ENCODE measurements at regions not wholly inside any gene's neighbourhood (a gene's known extent, or its start where the extent isn't known, plus 50 kb on each side); places are given as distances from the start of the nearest gene placed in this dataset.
"Not testable (repeated sequence)": the region's sequence is repeated elsewhere in the genome, so short reads cannot be mapped to it uniquely, and the experiment has no call there.

DNA sequence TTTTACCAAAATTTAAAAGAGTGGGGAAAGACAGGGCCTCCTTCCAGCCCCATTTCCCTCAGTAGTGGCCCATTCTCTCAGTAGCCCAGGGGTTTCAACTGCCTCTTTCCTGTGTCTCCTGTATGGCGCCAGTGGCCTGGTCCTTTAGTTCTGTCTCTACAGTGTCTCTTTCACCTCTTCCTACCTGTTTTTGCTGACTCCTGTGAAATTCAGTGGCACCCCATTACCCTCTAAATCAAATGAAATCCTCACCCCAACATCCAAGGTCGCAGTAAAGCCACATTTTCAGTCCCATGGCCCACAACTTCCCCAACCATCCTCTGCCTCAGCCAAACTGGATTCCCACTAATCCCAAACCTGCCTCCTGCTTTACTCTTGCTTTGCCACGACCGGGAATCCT, 200.7 kb downstream of the IPMK start:
- DNase-seq (ENCODE audit: low read depth): no peak

DNA sequence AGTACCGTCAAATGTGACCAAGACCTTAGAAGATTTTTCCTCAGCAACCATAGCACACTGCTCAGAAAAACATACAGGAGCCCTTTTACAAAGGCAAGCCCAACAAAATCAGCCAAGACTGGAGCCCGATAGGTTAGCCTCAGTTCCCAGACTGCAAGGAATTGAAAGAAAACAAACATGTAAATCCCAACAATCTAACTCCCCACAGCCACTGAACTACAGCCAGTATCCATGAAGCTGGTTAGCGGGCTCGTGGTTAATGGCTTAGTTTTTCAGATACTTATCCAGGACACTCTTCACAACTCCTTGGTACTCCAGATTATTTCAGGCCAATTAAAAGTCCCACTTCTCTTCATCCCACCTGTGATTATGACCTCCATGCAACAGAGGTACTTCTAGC, 201.6 kb downstream of the IPMK start:
- no peak for DNase-seq (ENCODE audit: low read depth)

DNA sequence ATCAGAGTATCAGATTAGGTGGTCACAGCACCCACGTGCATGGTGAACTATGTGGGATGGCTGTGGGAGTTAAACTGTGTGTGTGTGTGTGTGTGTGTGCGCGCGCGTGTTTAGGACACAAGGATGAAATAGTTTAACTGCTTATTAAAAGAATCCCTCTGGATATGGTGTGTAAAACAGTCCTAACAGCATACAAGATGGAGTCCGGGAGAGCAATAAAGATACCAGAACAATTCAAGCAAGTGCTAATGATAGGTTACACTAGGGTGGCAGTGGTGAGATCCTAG, 202.2 kb downstream of the IPMK start:
- no peak for DNase-seq (ENCODE audit: low read depth)

DNA sequence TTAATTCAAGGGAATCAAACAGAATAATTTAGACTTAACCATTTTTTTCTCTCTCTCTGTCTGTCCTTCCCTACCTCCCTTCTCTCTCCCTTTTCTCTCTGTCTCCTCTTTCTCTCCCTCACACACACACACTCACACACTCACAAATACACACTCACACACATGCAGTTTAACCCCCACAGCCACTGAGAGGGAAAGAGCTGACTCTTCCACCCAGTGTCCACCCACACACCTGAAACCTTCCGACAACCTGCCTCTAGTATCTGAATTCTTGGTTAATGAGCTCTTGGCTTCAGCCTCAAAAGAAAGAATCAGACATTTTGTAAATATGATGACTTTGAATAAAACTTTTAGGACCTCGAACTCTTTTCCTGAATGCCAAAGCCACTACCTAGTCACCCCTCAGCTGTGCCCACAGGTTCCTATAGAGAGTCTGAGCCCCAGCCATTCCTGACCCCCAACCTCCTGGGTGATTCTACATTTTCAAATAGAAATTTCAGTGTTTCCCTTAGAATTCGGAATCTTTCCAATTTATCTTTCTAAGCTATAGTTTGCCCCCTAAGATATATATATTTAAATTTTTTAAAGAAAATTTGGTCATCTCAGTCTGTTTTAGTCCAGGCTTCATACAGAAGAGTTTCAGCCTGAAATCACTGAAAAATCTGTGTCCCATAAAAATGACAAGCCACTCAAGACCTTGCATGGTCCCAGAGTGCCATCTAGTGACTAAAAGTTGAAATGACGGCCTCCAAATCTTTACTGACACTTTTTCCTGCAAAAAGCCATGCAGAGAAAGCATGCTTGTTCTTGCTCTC, 202.8 kb downstream of the IPMK start:
- DNase-seq (ENCODE audit: low read depth): no peak

DNA sequence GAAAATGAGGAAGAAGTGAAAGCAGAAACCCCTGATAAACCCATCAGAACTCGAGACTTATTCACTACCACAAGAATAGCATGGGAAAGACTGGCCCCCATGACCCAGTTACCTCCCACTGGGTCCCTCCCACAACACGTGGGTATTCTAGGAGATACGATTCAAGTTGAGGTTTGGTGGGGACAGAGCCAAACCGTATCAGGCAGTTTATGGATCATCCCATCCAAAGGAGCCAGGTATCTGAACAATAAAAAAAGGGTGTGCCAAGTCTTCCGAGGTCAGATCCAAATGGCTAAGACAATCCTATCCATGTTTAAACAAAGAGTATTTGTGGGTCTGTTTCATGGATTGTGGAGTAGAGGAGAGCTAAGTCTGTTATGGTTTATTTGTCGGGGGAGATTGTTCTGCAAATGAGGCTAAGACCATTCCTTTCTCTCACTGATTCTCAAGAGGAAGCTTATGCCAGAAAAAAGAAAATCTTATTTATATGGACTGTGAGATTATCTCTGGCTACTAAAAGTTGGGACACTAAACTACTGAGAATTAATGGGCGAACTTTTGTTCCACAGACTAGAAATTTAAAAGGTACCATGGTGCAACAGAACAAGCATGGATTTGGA, 203.7 kb downstream of the IPMK start:
- DNase-seq (ENCODE audit: low read depth): no peak

DNA sequence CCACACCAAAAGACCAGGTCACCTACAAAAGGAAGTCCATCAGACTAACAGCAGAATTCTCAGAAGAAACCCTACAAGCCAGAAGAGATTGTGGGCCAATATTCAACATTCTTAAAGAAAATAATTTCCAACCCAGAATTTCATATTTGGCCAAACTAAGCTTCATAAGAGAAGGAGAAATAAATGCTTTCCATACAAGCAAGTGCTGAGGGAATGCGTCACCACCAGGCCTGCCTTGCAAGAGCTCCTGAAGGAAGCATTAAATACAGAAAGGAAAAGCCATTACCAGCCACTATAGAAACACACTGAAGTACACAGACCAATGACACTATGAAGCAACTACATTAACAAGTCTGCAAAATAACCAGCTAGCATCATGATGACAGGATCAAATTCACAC, 209.0 kb downstream of the IPMK start:
- DNase-seq (ENCODE audit: low read depth): not testable (repeated sequence)

DNA sequence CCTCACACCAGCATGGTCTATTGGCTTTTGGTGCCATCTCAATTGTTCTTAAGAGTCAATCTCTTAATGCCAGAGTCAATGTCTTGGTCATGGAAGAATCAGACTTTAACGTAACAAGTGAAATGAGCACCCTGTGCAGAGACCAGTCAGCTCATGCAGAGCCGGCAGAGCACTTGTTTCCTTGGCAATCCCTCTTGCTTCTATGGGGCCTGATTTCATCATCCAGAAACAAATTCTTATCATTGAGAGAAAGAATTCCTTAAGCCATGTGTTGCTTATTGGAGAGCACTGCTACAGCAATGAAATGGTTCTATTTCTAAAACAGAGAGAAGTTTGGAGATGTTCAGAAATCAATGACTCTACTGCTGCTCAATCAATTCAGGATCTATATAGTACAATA, 212.8 kb downstream of the IPMK start:
- DNase-seq (ENCODE audit: low read depth): no peak

DNA sequence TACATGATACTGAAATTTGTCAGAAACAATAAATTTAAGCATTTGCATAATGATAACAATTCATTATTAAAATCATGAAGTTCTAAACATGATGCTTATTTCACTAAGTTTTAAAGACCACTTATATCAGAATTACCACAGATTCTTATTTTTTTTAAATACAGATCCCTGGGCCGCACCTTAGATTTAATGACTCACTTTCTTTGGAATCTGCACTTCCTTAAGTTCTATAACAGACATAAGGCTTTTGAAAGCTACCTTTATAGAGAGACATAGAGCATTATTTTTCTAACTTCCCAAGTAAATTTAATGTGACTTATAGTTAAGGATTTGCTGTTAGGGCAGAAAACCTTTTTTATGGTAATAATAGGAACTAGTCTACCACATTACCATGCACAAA, 214.9 kb downstream of the IPMK start:
- DNase-seq (ENCODE audit: low read depth): no peak

DNA sequence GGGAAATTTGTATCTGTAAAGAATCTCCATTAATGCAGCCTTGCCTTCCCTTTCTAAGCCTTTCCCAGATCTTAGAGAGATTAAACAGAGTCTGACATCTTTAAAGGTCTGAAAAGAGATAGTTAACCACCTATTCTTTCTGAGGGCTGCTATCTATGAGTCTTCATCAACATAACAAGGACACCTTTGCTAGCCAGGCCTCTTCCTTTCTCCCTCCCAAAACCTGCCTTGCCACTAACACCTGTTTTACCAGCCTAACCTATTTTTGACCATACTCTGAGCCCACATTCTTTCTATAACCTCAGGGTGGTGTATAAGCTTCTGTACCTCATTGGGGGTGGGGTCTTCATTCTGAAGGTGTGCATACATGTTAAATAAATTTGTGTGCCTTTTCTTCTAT, 217.1 kb downstream of the IPMK start:
- DNase-seq (ENCODE audit: low read depth): no peak

DNA sequence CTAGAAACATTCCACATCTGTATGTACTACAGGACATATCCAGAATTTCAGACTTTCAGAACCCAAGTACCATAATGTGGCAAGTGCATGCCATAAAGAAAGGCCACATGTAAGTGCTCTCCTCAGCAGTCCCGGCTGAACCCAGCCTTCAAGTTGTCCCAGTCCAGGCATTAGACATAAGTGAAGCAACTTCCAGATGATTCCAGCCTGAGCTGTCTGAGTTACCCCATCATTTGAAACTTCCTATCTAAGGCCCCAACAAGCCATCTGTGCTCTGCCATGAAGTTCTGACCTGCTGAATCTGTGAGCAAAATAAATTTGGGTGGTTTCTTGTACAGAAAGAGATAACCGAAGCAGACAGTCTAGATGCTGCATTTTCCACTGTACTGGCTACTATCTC, 218.8 kb downstream of the IPMK start:
- no peak for DNase-seq (ENCODE audit: low read depth)

DNA sequence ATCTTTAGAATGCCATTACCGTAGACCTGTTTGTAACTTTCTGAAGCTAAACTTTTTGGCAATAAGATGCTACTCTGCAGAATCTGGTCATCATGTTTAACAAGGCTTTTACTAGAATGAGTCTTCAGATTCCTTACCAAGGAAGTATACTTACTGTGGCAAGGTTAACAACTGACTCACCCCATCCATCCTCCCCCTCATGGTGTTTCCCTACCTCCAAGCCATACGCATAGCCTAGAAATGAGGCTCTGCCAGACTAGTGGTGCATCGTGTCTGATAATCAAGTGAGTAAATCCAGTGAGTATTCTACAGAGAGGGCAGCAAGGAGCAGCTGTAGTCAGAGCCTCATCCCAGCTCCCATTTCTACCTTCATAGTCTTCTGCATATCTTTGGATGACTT, 223.6 kb downstream of the IPMK start:
- no peak for DNase-seq (ENCODE audit: low read depth)

DNA sequence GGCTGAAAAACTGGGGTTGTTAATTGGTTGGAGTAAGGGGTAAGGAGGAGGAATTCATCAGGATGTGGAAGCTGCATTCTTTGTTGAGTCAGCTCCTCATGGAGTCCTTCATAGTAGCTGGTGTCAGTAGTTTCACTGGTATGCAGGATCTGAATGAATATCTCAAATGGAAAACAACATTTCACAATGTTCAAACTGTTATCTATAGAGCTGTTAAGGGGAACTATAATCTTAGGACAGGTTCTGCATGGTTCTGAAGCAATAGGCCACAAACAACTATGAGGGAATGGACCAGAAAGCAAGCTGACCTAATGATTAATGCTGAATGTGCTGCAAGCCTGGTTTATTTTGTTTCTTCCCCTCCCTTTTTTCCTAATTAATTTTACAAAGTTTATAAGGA, 225.8 kb downstream of the IPMK start:
- DNase-seq (ENCODE audit: low read depth): no peak

DNA sequence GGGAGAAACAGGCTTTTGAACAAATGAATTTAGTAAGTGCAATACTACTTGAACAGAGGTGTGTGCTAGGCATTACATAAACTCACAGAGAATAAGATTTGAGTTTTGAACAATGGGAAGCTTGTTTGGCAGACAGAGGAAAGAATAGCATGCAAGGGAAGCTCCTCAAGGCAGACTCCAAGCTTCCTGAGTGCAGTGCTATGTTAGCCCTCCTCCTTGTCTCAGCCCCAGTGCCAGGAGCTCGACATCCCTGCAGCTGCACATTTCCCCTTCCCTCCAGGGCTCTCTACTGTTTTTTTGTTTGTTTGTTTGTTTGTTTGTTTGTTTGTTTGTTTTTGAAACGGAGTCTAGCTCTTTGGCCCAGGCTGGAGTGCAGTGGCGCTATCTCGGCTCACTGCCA, 237.5 kb downstream of the IPMK start:
- no peak for DNase-seq (ENCODE audit: low read depth)

DNA sequence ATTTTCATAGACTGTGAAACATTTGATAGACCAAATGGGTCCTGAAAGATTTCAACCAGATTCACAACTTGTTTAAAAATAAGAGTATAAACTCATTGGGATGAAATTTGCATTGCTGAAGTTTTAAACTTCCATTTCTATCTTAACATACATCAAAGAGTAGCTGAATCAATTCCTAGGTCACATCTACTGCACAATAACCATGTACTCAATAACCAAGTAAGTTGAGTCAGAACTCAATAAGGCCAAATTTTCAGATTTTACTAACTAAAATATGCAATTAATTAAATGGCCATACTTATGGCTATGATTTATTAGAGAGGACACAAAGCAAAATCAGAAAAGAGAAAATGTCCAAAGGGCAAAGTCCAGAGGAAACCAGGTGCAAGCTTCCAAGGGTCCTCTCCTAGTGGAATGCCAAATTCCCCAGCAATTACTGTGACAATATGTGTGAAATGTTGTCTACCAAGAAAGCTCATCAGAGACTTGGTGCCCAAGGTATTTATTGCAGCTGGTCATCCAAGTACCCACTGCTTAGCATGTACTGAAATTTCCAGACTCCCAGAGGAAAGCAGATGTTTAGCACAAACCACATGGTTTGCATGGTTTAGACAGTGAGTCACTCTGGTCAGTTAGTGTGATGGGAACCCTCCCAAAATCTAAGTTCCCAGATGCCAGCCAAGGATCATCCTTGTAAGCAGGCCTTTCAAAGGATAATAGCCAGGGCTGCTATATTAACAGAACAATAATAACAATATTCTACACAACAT, 238.9 kb downstream of the IPMK start:
- DNase-seq (ENCODE audit: low read depth): no peak

DNA sequence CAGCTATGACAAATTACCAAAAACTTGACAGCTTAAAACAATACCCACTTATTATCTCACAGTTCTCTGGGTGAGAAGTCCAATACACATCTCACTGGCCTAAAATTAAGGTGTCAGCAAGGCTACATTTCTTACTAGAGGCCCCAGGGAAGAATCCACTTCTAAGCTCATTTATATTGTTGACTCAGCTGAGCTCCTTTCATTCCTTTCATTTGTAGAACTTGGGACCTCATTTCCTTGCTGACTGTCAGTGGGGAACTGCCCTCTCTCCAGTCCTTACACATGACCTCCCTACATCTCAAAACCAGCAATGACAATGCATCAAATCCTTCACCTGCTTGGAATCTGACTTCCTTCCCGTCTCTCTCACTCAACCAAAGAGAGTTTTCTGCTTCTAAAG, 240.3 kb downstream of the IPMK start:
- DNase-seq (ENCODE audit: low read depth): no peak

DNA sequence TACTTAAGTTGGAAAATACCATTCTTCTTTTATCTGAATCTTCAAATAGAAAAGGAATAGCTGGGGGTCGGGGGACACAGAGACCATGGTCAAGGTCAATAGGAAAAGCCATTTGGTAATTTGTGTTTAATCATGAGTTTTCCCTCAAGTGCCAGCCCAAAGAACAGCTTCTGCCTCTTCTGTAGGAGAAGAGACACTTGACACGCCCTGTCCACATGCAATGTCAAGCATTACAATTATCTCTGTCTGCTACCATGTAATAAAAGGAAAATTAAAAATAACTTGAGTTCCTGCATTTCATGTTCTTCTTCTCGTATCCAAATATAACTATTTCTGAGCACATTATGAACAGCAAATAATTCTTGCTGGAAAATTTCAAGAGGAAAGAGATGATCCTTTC, 241.7 kb downstream of the IPMK start:
- no peak for DNase-seq (ENCODE audit: low read depth)

DNA sequence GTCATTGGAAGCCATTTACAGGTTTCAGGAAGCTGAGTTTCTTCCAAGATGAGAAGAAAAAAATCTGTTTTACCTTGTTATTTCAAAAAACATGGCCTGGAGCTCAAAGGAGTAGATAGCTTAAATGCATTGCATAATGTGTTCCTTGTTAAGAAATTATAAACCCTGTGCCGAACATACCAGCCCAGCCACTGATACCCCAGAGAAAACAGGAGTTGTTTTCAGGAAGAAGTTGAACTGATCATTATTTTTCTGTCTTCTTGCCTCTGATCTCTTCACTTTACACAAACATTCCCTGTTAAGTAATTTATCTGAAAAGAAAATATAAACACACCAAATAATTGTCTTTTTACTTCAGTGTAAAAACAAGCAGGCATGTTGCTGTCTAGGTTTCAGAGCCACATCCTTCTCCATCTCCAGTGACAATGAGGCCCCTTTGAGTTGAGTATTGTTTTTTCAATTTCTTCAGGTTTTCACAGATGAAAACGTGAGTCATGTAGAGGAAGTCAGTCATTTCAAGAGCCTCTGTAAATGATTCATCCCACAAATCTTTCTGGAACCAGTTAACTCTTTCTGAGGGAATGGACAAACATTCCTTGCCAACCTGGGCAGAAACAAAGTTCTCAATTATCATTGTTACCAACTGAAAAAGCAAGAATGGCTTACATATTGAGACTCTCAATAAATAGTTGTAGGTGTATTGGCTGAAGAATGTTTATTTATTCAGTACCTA, 244.2 kb downstream of the IPMK start:
- DNase-seq (ENCODE audit: low read depth): no peak

DNA sequence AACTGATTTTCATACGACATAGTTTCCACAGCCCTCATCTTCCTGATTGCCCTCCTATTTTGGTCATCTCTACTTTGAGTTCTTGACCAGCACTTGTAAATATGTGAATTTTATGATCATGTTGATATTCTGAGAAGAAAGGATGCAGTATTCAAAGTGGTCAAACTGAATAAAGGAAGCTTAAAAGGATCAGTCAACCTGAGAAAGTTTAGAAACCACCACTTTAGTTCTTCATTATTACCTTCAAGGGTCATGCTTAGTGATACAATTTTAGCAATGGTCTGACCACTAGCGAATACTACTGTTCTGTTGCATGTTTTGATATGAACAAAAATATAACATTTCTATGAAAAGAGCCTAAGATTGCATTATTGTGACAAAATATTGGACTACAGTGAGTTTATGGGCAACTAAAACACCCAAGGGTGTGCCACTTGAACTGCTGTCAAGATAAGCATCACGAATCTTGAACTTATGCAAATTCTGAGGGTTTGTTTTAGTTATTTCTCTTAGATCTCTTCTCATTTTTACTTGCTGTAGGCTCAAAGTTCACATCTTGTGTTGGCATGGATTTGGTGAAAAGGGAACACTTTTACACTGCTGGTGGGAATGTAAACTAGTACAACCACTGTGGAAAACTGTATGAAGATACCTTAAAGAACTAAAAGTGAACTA, 247.7 kb downstream of the IPMK start:
- DNase-seq (ENCODE audit: low read depth): no peak

DNA sequence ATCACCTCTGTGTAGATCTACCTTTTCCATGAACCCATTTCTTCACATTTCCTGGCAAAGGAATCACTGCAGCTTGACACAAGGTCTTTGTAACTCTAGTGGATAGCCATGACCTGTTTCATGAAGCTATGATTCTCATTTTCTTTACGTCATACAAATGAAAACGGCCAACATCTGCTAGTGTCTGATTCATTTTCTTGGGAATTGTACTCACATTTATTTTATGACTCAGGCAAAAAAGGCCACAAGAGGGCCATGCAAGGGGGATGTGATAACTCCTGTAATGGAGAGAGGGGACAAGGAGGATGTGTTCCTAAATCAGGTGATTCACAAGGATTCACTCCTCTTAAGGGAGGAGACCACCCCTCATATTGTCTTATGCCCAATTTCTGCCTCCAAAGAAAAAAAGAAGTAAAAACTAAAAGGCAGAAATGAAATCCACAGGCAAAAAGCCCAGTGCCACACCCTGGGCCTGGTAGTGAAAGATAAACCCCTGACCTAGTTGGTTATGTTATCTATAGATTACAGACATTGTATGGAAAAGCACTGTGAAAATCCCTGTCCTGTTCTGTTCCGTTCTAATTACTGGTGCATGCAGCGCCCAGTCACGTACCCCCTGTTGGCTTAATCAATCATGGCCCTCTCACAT, 249.9 kb downstream of the IPMK start:
- no peak for DNase-seq (ENCODE audit: low read depth)

DNA sequence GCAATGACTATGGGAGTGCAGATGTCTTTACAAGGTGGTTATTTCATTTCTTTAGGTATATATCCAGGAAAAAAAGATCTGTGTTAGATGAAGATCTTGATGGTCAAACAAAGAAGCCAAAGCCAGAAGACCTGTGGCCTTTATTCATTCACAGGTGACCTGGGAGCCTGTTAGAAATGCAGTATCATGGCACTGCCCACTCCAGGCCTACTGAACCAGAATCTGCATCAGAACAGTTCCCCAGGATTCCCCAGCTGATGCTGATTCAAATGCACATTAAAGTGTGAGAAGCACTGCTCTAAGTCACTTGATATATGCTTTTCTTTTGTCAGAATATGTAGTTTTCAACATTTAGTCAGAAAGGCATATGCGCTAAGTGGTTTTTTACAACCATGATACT, 251.1 kb downstream of the IPMK start:
- DNase-seq (ENCODE audit: low read depth): no peak

DNA sequence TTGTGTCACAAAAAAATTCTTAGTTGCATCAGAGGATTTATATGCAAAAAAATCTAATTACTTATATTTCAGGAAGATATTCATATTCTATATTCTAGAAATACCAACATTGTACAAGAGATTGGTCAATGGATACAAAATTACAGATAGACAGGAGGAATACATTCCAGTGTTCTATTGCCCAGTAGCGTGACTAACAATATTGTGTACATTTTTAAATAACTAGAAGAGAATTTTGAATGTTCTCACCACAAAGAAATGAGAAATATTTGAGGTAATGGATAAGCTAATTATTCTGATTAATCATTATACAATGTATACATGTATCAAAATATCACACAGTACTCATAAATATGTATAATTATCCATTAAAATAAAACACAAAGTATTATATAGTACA, 253.3 kb downstream of the IPMK start:
- DNase-seq (ENCODE audit: low read depth): no peak

DNA sequence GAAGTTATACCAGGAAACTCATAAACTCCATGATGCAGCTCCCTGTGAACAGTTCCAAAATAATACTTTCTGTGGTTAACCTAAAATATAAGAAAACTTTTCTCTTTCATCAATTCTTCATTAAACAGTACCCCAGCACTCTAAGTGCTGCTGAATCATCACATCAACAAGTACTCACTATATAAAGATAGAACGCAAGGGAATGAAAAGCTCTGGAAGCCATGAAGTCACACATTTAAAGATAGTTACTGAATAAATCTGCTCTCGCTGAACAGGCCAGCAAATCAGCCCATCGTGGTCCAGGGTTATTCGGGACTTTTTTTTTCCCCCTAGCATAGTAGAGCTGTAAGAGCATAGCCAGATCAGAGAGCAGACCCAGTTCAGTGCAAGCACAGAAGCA, 254.3 kb downstream of the IPMK start:
- no peak for DNase-seq (ENCODE audit: low read depth)

All from activated T-cell treated with anti-CD3 and anti-CD28 coated beads for 48 hours (primary cell).